HG03442 (cell line): ENCODE measurements at regions not wholly inside any gene's neighbourhood (a gene's known extent, or its start where the extent isn't known, plus 50 kb on each side); places are given as distances from the start of the nearest gene placed in this dataset.

Experiments used
- ATAC-seq: cut with Tn5 transposase; IDR thresholded peaks from one replicate; pipeline ENCODE4 v1.9.1; 2021; ENCODE audit warnings: mild to moderate bottlenecking, moderate library complexity; ENCODE audit not compliant: unreplicated experiment

DNA sequence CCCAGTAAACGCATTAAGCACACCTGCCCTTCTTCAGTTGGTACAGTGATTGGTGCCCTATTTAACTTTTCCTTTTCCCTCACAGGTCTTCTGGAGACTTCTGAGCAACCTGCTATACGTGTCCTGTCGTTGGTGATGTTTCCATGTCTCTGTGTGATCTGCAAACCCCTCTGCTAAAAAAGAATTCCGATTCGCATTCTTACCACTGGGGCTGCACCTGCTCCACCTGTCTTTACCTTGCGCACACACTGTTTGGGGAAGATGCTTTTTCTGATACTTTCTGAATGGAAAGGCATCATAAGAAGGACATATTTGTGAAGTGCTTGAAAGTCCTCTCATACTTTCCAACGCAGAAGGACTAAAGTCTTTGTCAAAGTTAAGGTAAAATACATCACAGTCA, 323.9 kb upstream of the SOX11 start:
- no peak for ATAC-seq

DNA sequence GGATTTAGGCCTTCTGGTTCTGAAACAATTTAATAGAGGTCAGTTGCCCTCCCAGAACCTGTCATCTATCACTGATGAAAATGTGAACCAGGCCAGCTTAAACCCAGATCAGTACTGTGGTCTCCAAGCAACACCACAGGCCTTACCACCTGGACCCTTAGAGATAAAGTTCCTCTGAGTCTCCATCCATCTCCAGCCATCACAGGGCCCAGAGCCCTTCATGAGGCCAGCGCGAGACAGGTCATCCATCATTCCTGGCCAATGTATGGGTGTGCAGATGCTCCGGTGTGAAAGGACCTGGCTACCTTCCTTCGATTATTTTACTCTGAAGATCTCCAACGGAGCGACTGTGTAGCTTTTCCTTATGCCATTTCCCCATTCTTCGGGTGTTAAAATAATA, 322.7 kb upstream of the SOX11 start:
- ATAC-seq: no peak

DNA sequence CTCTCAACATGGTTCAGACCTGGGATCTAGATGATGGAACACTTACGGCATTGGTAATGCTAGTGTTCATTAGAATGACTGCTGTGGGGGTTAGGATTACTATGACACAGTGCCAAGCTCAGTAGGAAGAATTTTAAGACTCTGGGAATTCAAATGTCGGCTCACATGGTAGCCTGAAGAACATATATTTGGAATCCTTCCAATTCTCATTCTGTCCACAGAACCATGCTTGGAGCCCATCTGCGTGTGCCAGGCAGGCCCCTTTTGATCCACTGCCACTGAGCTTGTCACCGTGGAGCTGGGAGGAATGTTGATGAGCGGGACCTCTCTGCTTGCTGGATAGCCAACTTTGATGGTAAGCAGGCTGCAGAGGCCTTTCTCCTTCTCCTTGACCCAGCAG, 322.0 kb upstream of the SOX11 start:
- ATAC-seq: no peak

DNA sequence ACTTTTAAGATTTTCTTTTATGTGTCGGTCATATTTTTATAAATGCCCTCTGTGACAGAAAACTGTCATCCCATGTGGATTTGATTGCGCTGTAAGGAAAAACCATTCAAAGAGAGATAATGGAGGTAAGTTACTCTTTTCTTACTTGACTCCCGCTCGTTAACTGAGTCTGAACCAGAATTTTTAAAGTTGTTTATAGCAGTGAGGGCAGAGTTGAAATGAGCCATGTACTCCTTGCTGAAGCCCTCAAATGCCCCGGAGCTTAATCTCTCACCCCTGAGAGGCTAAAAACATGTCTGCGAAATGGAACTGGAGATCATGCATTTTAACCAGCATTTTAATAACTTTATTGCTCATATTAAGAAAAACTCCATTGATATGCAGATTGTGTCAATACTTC, 320.0 kb upstream of the SOX11 start:
- ATAC-seq: no peak

DNA sequence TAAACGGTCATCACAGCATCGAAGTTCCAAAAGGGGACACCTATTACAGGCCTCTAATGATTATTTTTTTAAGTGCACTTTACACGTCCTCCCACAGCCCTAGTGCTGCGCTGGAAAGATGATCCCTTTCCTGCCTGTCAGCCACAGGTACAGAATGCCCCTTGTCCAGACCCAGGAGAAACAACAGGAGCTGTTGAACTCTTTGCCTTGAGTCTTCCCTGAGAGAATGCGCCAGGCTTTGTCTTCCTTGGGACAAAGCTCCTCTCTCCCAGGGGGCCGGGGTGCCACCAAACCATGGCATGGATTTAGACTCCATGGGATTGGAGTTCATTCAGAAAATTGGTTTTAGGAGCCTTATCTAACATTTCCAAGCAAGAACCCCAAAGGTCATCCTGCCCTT, 319.0 kb upstream of the SOX11 start:
- no peak for ATAC-seq

DNA sequence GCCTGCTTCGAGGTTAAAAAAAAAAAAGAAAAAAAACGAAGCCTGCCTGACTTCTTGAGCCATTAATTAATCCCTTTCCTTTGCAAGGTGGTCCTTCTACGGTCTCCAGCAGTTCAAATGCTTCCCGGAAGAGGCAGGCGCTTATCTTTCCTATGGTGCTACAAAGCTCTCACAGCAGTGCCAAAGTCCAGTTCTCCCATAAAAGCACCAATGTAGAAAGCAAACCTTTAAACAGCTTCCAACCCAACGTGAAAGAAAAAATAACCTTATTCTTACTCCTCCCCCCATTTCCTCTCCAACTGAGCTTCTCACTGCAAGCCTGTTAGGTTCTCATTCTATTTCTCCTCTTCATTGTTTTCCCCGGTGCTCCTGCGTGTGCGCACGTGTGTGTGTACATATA, 317.4 kb upstream of the SOX11 start:
- ATAC-seq: no peak

DNA sequence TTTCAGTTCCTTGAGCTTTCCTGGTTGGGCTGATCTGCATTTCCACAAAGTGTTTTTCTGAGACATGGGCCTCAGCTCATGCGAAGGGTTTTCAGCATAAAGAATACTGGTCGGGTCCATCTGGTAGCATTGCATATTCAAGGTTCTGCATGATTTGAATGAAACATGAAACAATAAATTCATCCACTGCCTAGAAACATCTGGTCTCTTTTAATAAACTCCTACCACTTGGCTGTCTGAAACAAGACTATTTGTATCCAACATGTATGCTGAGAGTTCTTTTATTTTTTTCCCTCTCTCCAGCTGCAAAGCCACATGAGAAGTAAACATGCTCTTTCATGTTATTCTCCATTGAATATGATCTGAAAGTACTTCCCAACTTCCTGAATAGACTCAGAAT, 314.9 kb upstream of the SOX11 start:
- no peak for ATAC-seq

DNA sequence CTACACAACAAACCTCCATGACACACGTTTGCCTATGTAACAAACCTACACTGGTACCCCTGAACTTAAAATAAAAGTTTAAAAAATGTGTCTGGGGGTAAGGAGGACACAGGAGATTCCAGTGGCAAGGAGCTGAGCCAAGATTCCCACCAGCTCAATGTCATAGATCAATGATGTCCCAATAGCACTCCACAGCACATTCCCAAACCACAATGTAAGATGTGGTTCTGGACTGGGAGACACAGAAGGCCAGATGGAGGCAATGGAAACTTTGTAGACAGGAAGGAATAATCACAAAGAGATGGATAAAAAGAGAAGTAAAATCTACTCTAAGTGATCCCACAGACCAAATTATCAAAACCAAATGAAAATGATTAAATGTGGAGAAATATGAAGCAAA, 312.4 kb upstream of the SOX11 start:
- no peak for ATAC-seq

DNA sequence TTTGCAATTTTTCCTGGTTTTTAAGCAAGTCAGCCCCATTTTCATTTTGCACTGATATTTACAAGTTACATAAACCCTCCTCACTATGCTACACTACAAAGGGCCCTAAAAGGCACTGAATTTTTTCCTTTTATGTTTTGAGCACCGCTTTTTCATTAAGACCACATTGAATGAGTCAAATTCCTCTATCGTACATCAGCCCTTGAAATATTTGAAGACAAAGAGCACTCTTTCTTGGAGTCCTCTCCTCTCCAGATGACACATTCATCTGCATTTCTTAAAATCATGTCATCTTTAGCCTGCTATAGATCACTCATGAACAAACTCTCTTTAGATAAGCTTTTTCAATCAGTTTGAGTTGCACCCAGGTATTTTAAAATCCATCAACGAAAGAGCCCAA, 306.6 kb upstream of the SOX11 start:
- ATAC-seq: no peak

DNA sequence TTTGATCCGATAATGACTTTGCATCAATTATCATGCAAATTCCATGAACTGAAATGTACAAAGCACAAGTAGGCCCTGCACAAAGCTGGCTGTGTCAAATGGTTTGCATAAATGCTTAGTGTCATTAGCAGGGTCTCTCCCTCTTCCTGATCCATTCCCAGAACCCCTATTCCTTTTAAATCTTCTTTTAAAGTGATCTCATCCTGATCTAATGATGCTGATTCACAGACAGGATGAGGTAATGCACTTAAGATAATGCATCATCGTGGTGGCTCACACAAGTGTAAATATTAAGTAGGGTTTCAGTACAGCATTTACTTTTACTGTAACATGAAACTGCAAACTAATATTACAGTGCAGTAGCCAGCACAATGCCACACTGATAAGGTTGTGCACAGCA, 304.8 kb upstream of the SOX11 start:
- ATAC-seq: no peak

DNA sequence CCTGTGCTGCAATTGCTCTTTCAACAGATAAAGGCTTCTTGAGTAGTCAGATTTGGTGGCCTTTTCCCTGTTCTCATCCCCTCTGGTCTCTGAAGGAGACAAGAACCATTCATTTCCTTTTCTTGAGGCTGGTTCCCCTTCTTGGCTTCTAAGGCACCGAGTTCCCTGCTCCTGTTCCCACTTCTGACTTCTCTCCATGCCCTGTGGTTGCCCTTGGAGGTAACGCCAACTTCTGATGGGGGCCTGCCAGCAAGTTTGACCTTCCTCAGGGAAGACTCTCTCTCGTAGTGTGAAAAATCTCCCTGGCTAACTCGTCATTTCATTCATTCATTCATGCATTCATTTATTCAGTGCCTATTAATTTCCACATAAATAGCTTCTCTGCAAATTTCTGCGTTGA, 302.4 kb upstream of the SOX11 start:
- ATAC-seq: no peak

DNA sequence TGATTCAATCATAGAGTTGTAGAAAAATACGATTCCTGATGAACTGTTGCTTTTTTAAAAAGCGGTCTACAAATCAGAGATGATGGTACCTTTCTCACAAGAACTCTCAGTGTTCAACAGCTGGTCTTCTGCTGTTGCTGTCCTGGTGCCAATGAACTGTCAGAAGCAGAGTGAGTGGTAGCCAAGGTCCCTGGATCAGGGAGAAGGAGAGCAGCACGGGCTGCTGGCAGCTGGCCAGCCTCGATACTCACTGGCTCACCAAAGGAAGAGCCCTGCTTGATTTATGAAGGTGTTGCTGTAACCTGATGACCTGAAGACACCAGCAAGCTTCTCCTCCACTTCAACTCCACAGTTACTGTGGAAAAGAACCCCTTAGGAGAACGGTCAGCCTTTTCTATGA, 300.8 kb upstream of the SOX11 start:
- ATAC-seq: no peak

DNA sequence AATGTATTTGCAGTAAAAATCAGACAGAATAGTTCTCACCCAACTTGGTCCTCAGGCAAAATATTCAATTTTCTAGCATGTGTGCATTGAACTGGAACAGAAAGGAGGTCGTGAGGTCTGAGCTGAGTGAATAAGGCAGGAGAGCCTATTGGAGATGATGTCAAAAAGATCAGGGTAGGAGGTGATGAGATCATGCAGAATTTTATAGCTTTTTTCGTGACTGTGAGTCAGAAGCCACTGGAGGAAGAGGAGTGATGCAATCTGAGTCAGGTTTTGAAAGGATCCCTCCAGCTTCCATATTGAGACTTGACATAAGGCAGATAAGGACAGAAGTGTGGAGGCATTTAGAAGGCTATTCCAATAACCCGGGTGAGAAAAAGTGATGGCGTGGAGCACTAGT, 299.5 kb upstream of the SOX11 start:
- no peak for ATAC-seq

DNA sequence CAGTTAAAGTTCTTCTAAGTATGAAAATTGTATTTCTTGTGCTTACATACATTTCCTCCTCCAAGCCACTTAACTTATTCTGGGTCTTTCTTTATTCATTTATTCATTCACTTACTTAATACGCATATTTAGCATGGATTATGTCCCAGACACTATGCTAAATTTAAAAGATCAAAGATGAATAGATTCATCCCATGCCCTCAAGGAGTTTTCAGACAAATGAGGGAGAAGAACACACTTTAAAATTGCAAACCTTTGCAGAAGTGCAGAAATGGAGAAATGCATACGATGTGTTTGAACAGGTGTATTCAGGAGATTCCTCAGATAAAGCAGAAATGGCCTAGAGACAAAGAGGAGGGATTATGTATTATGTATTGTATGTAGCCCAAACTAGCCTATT, 298.7 kb upstream of the SOX11 start:
- no peak for ATAC-seq

DNA sequence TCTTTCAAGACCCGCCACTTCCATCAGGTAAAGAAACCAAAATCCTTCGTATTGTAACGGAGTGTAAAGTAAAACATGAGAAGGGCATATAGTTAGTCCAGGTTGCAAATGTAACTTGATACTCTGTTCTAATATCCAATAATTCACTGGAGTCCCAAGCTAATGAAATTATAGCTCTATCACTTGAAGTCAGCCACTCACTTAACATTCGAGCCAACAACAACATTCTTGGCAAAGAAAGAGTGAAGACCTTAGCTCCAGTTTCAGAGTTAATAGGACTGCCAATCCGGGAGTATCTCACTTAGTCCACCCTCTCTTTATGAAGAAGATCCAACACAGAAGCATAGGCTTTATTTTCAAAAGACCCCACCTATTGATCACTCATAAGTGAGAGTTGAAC, 298.0 kb upstream of the SOX11 start:
- no peak for ATAC-seq

DNA sequence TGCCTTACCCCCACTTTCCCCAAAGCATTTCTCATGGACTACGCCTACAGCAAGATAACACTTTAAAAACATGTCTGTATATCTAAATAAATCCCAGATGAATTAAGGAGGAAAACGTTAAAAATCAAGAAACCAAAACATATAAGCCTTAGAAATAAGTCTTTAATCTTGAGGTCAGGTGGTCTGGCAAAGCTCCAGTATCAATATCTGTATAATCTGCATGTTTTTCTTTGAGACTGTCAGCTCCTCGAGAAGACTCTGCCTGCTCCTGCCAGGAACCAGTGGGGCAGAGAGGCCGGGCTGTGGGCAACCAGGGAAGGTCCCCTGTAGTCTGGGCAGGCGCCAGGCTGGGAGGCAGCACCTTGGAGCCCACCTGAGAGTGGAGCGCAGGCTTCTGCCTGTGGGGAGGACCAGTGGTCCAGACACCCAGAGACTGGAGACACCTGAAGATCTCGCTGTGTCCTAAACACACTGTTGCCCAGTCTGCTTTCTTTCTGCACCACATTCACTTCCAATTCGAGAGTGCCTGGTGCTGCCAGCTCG, 291.0 kb upstream of the SOX11 start:
- no peak for ATAC-seq

DNA sequence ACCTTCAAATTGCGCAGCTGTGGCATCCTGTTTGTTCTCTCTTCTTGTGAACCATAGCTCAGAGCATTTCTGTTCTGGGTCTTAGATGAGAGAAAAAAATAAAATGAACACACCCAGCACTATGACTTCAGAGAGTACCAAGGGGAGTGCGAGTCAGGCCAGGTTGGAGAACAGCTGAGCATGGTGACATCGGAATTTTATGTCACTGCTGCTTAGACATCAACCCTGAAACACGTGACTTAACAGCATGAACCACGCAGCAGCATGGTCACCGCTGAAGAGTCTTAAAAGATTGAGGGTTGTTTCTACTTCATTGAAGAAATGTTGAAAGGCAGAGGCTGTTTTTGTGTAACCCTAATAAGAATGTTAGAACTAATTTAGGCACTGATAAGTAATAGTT, 288.8 kb upstream of the SOX11 start:
- ATAC-seq: no peak

DNA sequence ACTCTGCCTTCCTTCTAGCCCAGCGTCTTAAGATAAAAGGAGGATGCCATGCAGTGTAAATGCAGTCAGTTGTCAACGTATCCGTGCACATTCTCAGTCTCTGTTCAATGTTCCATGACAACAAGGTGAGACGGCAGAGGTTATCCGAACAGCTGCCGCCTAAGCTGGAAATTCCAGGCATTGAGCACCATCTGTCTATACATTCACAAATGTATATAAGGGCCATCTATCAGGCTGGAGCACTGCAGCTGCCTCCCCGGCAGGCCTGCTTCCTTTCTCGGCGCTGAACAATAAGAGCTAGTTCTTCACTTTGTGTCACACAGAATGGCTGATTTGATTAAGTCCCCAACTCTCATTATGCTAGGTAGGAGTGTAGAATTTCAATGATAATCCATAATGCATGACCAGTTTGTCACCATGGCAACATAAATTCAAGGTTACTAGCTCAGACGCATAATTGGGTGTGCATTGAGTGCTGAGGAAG, 282.2 kb upstream of the SOX11 start:
- ATAC-seq: no peak

DNA sequence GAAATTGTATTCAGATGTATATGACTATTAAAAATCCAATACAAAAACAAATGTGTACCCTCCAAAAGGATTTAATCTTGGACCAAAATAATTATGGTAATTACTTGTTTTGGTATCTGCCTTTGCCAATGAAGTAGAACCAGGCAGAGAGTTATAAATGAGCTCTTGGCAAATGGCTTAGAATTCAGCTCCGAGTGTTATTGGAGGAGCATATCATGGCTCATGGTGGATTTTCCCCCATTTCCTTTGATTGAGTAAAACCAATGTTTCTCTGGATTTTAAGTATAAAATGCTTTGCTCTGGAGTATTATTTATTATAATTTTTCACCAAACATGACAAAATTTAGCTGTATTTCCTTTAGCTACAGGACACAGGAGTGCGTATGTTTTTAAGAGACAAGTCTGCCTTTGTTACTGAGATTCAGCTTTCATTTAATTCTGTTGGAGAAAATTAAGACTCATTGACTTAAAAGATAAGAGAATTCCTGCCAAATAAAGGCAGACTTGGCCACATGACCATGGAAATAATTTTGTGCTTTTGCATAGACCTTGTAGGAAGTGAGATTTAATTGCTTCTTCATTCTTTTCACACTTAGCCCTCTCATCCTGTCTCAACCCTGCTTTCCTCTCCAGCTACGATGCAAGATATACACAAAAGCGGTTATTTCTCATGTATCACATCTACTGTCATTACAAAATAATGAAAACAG, 281.0 kb upstream of the SOX11 start:
- no peak for ATAC-seq

DNA sequence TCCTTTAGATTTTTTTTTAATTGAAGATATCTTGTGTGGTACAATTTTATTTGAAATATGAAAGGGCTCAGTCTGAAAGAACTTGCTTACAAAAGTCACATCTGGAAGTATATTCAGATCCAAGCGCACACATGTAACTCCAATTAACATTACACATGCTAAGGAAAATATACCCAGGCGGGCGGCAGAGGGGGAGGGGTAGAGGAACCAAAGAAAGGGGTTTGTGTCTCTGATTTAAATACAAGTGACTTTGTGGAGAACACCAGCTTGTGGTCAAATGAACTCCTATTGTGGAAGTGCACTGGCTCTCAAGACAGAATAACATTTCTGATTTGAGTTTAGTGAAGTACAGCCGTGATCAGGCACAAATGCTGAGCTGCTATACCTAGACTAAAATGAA, 280.2 kb upstream of the SOX11 start:
- ATAC-seq: no peak

DNA sequence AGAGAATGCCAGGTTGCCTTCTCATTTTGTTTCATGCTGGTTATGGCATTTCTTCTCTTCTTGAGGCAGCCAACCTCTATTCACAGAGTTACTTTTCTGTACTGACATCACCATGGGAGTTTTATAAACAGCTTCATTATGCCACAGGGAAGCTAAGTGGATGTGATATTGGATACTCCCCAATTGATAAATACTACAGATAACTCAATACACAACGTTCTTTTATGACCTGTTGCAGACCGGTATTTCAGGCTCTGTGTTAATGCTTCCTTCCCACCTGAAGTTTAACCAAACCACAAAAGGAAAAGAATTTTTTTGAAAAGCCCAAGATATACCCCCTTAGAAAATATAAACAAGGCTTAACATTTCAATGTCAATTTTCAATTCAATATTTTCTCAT, 258.3 kb upstream of the SOX11 start:
- ATAC-seq: no peak

DNA sequence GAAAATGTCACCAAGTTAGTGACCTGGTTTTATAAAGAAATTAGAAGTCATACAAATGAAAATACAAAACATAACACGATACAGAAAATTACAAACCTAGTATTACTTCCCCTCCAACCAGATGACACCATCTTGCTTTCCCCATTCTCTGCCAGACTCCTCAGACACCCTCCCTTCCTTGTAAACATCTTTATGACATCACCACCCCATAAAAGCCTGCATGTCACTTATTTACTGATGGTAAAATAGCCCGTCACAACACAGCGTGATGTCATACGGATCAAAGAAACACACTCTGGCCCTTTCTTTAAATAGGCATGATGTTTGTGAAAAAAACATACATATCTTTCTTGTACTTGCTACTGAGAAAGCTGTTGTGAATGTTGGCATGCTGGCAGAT, 254.8 kb upstream of the SOX11 start:
- ATAC-seq: no peak

DNA sequence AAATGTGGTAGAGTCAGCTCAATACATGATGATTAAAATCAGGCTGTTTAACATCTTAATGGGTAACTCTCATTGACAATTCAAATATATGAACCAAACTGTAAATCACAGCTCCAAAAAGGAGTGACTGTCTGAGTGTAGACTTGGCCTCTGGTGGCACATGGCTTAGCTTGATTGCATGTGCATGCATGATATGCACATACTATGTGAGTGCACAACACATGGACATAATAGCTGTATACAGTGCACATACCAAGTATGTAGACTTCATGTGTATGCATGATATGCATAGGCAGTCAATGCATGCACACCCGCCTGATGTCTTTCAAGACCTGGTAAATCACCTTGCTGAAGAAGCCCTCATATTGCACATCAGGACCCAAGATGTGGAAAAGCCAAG, 252.0 kb upstream of the SOX11 start:
- ATAC-seq: no peak
